Activated CD8-positive, alpha-beta memory T cell treated with anti-CD3 and anti-CD28 coated beads, Interleukin-2, amount 50 U/mL, for 1 hour (primary cell): ENCODE measurements at regions not wholly inside any gene's neighbourhood (a gene's known extent, or its start where the extent isn't known, plus 50 kb on each side); places are given as distances from the start of the nearest gene placed in this dataset.
"Not testable (repeated sequence)": the region's sequence is repeated elsewhere in the genome, so short reads cannot be mapped to it uniquely, and the experiment has no call there.

Experiments
- DNase-seq: peaks from one replicate; pipeline ENCODE4 v3.0.0-alpha.2; 2020; ENCODE audit errors: extremely low read depth

- DNase-seq: not testable (repeated sequence)
These were observed 144.6 kb upstream of the DUSP22 start for GRCh38 chr6:147651-148050.

GRCh38 chr6:148051-148984 lies 144.0 kb upstream of the DUSP22 start:
- not testable (repeated sequence) for DNase-seq

GRCh38 chr6:150147-150546 lies 142.1 kb upstream of the DUSP22 start:
- not testable (repeated sequence) for DNase-seq

DNA sequence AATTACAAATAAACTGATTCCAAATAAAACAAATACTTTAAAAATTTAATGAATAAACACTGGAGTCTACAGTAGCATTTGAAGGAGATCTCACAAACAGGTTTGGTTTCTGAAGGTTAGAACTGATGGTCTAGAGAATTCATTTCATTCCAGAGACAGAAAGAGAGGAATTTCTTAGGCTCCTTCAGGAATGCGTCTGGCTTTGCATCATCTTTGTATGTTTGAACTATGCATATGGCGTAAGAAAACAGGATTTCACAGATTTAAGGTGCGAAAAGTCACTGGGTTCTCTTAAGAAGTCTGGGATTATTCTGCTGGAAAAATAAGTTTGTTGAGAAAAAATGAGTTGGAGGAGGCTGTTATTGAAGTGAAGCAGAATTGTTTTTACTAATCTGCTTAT lies 139.9 kb upstream of the DUSP22 start:
- DNase-seq: not testable (repeated sequence)

DNA sequence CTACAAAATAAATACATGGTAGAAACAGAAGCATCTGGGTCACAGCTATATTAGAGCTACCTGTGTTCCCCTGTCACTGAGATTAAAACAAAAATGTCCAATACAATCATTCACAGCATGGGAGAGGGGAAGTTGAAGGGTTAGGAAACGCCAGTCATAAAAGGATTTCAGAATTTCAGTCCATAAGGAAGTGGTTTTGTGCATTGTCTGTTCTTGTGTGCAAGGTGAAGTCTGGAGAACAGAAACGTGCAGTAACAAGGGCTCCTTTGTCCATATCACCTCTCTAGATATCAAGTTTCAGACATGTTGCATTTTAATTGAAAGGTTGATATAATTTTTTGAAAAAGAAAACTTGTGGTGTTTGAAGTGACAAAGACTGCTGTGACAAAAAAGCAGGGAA lies 139.3 kb upstream of the DUSP22 start:
- DNase-seq: not testable (repeated sequence)

- DNase-seq: not testable (repeated sequence)
These were observed 138.4 kb upstream of the DUSP22 start for GRCh38 chr6:153867-154266.

DNA sequence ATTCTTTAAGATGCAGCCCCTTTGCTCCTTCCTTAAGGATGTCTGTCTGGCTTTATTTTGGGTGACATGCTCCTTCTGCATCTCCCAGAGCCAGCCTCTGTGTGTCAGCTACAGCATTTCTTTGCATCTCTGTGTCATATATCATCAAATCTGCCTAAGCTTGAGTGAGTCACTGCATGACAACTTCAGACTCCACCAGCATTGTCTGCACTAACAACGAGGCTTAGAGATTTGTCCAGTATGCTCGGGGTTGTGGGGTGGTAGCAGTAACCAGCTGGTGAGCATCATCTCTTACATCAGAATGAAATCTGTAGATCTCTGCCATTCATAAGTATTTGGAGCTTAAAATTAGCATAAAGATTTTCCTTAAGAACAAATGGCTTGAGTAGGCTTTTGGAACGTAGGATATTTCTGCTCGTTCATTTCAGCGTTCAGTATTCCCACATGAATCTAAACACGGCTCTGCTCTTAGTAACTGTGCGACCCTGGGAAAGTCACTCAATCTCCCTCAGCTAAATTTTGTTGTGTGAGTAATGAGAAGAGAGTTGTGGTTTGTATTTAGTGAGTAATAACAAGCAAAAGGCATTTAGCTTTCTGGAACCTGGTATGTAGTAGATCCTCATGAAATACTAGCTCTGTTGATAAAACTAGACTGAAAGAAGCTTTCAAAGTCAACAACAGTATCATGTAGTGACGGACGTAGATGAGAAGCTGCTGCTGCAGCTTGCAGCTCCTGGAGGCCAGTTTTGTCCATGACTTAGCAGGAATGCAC lies 137.8 kb upstream of the DUSP22 start:
- not testable (repeated sequence) for DNase-seq

DNA sequence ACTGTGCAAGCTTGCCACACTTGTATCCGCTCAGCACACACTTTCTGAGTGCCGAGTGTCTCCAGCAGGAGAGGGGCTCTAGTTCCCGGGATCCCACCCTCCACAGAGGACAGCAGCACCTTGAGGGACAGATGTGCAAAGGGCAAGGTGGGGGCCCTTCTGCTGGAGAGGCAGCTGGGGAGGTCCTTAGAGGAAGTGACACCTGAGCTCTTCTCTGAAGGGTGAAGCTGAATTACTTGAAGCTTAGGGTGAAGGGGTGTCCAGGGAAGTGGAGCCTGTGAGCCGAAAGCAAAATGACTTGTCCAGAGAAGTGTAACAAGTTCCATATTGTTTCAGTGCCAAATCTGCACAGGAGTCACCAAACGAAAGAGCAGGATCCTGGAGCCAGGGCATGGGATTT lies 136.3 kb upstream of the DUSP22 start:
- DNase-seq: no peak

- DNase-seq: not testable (repeated sequence)
These were observed 135.7 kb upstream of the DUSP22 start for GRCh38 chr6:156441-157140.

- not testable (repeated sequence) for DNase-seq
These were observed 135.1 kb upstream of the DUSP22 start for GRCh38 chr6:157176-157575.

GRCh38 chr6:161657-162056 lies 130.6 kb upstream of the DUSP22 start:
- not testable (repeated sequence) for DNase-seq

GRCh38 chr6:164720-165119 lies 127.6 kb upstream of the DUSP22 start:
- DNase-seq: no peak

DNA sequence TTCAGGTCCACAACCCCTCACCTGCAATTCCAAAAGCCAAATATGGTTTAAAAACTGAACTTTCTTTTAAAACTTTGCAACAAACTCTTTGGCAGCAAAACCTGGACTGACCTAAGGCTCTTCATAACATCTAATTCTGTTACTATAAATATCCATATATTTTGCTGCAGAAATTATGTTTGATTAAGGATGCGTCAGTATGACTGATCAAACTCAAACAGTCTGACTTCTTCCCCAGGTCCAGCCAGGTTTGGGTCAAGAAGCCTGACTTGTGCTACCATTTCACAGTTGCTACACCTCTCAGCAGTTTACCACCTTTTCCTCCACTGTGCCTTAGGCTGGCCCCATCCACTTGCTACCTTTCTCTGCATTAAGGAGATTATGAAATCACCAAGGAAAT lies 127.0 kb upstream of the DUSP22 start:
- DNase-seq: no peak

- no peak for DNase-seq
These were observed 126.4 kb upstream of the DUSP22 start for GRCh38 chr6:165906-166305.

DNA sequence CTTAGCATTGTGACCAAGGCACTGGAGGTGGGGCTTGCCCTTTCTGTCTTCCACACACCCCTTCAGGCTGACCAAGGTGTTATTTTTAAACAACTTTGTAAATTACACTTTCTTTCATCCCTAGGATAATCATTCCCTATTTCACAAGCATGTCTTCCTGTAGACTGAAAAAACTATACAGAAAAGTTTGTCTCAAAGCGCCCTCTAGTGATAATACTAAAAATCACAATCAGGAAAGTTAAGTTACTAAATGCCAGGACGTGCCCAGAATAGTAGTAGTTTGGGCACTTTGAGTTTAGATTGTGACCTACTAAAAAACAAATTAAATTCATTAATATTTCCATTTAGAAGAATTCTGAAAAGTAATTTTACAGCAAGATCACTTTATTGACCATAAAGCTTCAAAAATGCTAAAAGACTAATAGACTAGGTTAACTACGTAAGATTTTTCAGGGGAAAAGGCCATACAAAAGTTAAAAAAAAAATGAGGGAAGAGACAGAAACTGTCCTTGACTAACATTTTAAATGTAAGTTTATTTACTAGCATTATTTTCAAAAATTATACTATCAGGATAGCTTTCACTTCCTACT lies 123.3 kb upstream of the DUSP22 start:
- no peak for DNase-seq

DNA sequence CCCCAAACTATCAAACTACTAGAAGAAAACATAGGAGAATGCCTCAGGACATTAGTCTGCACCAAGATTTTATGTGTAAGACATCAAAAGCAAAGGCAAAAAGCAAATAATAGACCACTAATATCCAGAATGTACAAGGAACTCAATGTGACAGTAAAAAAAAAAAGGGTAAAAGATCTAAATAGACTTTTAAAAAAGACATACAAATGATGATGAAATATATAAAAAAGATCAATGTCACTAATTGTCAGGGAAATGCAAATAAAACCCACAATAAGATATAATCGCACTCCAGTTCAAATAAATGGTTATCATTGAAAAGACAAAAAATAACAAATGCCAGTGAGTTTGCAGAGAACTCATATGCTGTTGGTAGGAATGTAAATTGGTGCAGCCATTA lies 118.3 kb upstream of the DUSP22 start:
- DNase-seq: no peak

DNA sequence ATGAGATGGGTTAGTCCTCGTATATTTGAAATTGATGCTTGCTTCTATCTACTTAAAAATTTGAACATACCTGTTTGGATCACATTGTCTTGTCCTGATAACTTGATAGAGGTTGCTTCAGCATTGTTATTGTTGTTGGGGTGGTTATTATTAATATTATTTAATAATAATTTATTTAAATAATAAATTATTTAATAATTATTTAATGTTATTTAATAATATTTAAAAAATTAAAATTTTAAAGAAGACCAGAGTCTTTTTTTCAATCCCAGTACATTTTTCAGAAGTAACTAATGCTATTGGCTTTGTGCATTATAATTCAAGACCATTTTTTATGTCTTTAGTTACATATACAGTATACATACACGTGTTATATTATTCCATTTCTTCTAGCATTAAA lies 116.6 kb upstream of the DUSP22 start:
- DNase-seq: no peak

DNA sequence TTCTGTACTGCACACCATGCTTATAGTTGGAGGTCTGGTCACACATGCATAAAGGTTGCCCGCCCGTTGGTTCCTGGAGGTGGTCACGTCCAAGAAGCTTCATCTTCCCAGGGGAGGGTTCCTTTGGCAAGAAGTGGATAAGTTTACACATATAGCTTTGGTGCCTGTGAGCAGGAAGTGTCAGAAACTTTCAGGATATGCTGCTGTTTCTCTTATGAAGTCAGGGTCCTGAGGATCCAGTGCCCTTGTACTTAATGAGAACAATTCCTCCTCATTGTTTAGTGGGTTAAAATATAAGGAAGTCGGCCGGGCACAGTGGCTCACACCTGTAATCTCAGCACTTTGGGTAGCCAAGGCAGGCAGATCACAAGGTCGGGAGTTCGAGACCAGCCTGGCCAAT lies 115.5 kb upstream of the DUSP22 start:
- DNase-seq: no peak

- DNase-seq: no peak
These were observed 114.2 kb upstream of the DUSP22 start for GRCh38 chr6:178119-178518.

DNA sequence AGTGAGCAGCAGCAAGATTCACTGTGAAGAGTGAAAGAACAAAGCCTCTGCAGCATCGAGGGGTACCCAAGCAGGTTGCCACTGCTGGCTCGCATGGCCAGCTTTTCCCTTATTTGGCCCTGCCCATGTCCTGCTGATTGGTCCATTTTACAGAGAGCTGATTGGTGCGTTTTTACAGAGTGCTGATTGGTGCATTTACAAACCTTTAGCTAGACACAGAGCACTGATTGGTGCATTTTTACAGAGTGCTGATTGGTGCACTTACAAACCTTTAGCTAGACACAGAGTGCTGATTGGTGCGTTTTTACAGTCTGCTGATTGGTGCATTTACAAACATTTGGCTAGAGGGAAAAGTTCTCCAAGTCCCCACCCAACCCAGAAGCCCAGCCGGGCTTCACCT lies 113.4 kb upstream of the DUSP22 start:
- not testable (repeated sequence) for DNase-seq

GRCh38 chr6:179340-179950 lies 112.8 kb upstream of the DUSP22 start:
- DNase-seq: no peak
